ENCODE measurements at regions not wholly inside any gene's neighbourhood (a gene's known extent, or its start where the extent isn't known, plus 50 kb on each side); places are given as distances from the start of the nearest gene placed in this dataset.

DNA sequence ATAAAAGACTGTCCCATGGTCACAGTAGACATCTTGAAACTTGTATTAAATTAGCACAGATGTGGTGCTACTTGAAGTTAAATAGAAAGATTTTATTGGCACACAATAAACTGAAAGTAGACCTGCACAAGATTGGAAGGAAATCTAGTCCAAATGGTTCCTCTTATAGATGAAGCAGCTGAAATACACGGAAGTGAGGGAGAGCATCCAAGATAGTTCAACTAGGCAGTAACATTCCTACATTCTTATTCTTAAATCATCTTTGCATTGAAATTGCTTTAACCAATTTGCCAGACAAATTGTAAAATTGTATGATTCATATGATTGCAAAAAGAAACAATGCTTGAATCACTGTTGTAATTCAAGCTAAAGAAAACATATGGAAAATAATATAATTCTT is 87.6 kb upstream of the VCX3B start:
- no peak overlapping the region for H3K4me3 ChIP-seq (ENCODE audit: low read depth, low read length, poor library complexity, severe bottlenecking)
- CTCF ChIA-PET (ENCODE audit: unreplicated experiment) = no interaction called here
- no peaks in the 10 kb centered on the region for H3K4me1 ChIP-seq (ENCODE audit: insufficient read depth, low read length, poor library complexity, severe bottlenecking)
- no peak overlapping the region for H3K27ac ChIP-seq (ENCODE audit: low read depth, low read length, poor library complexity, severe bottlenecking)
- no peaks in the 10 kb centered on the region for H3K36me3 ChIP-seq (ENCODE audit: insufficient read depth, low read length)
- no peak overlapping the region for H3K4me2 ChIP-seq (ENCODE audit: low read length)
- H3K9me3 ChIP-seq (ENCODE audit: low read length) = no peaks in the 10 kb centered on the region
- POLR2A ChIA-PET = interaction anchor here (0.6 kb wide), 1 partner anchor 416 kb away, joined by 3 read pairs; no protein-coding TSS in a partner anchor
- H4K20me1 ChIP-seq (ENCODE audit: insufficient read depth, low read length) = no peaks in the 10 kb centered on the region
- no peaks in the 10 kb centered on the region for H3K79me2 ChIP-seq (ENCODE audit: insufficient read depth, low read depth, low read length)
- no peak for DNase-seq (ENCODE audit: low spot score)
- TF ChIP-seq CTCF (conservative IDR thresholded peaks at IDR 0.05; ENCODE audit: low read length) = no peak
- intact Hi-C loops (cut with micrococcal nuclease; ENCODE audit: unreplicated experiment) = no loop called here
- no peaks in the 10 kb centered on the region for H3K9me2 ChIP-seq (ENCODE audit: insufficient read depth, low read length)
- no TSS peak for BruUV-seq (replicated peaks)
- H2AFZ ChIP-seq (ENCODE audit: low read length) = no peak overlapping the region

- no peak overlapping the region for H2AFZ ChIP-seq (ENCODE audit: low read length)
- no peak overlapping the region for H3K27ac ChIP-seq (ENCODE audit: low read depth, low read length, poor library complexity, severe bottlenecking)
- no peak overlapping the region for H3K4me3 ChIP-seq (ENCODE audit: low read depth, low read length, poor library complexity, severe bottlenecking)
- CTCF ChIA-PET (ENCODE audit: unreplicated experiment) = no interaction called here
- no peaks in the 10 kb centered on the region for H3K9me3 ChIP-seq (ENCODE audit: low read length)
- BruUV-seq (replicated peaks) = no TSS peak
- H3K36me3 ChIP-seq (ENCODE audit: insufficient read depth, low read length) = no peaks in the 10 kb centered on the region
- intact Hi-C loops (cut with micrococcal nuclease; ENCODE audit: unreplicated experiment) = no loop called here
- H3K4me2 ChIP-seq (ENCODE audit: low read length) = no peak overlapping the region
- no peaks in the 10 kb centered on the region for H3K4me1 ChIP-seq (ENCODE audit: insufficient read depth, low read length, poor library complexity, severe bottlenecking)
- no peaks in the 10 kb centered on the region for H4K20me1 ChIP-seq (ENCODE audit: insufficient read depth, low read length)
- TF ChIP-seq EZH2phosphoT487 (IDR thresholded peaks at IDR 0.05; ENCODE audit: borderline replicate concordance, low read depth, low read length) (no peak), CTCF (conservative IDR thresholded peaks at IDR 0.05; ENCODE audit: low read length) (no peak)
- H3K9me2 ChIP-seq (ENCODE audit: insufficient read depth, low read length) = no peaks in the 10 kb centered on the region
- DNase-seq (ENCODE audit: low spot score) = no peak
- POLR2A ChIA-PET = no interaction called here
- no peaks in the 10 kb centered on the region for H3K79me2 ChIP-seq (ENCODE audit: insufficient read depth, low read depth, low read length)
These were observed 73.9 kb upstream of the VCX3B start for GRCh38 chrX:8390771-8391170.

DNA sequence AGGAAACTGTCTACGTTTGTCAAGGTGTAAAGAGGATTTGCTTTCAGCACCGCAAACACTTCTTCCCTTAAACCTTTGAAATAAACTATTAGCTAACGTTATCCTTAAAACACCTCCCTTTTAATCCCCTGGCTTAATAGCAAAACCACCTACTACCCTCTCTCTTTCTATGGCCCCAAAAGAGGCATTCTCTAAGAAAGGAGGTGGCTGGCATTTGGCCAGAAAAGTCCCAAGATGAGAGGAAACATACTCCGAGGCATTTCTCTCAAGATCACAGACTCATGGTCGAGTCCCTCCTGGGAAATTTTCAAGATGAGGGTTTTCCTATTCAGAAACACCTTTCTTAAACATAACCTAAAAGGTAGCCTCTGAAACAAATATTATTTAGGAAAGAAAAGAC is 60.6 kb upstream of the VCX3B start:
- no peaks in the 10 kb centered on the region for H3K4me1 ChIP-seq (ENCODE audit: insufficient read depth, low read length, poor library complexity, severe bottlenecking)
- POLR2A ChIA-PET = no interaction called here
- H3K9me2 ChIP-seq (ENCODE audit: insufficient read depth, low read length) = no peaks in the 10 kb centered on the region
- H3K9me3 ChIP-seq (ENCODE audit: low read length) = no peaks in the 10 kb centered on the region
- H3K27ac ChIP-seq (ENCODE audit: low read depth, low read length, poor library complexity, severe bottlenecking) = no peak overlapping the region
- intact Hi-C loops (cut with micrococcal nuclease; ENCODE audit: unreplicated experiment) = no loop called here
- CTCF ChIA-PET (ENCODE audit: unreplicated experiment) = no interaction called here
- H3K79me2 ChIP-seq (ENCODE audit: insufficient read depth, low read depth, low read length) = no peaks in the 10 kb centered on the region
- no peak overlapping the region for H2AFZ ChIP-seq (ENCODE audit: low read length)
- no peak overlapping the region for H3K4me3 ChIP-seq (ENCODE audit: low read depth, low read length, poor library complexity, severe bottlenecking)
- no peaks in the 10 kb centered on the region for H3K36me3 ChIP-seq (ENCODE audit: insufficient read depth, low read length)
- H4K20me1 ChIP-seq (ENCODE audit: insufficient read depth, low read length) = no peaks in the 10 kb centered on the region
- BruUV-seq (replicated peaks) = no TSS peak
- TF ChIP-seq CTCF (conservative IDR thresholded peaks at IDR 0.05; ENCODE audit: low read length) (no peak), EZH2phosphoT487 (IDR thresholded peaks at IDR 0.05; ENCODE audit: borderline replicate concordance, low read depth, low read length) (no peak)
- H3K4me2 ChIP-seq (ENCODE audit: low read length) = no peak overlapping the region
- DNase-seq (ENCODE audit: low spot score) = no peak

Measured in OCI-LY7 (cell line).